AG10803 (cell line): ENCODE measurements at regions not wholly inside any gene's neighbourhood (a gene's known extent, or its start where the extent isn't known, plus 50 kb on each side); places are given as distances from the start of the nearest gene placed in this dataset.

Experiments used
- DNase-seq: peaks from one replicate; pipeline ENCODE4 v3.0.0; 2010; ENCODE audit warnings: low read depth
- H3K4me3 ChIP-seq: 2 replicates; pipeline ENCODE4 v1.5.1; 2011; ENCODE audit warnings: mild to moderate bottlenecking, low read length, control low read depth
- CTCF ChIP-seq: conservative IDR thresholded peaks from 2 replicates; pipeline ENCODE4 v1.5.1; 2011; ENCODE audit warnings: mild to moderate bottlenecking, low read length, control low read depth, inconsistent platforms

GRCh38 chr3:135310317-135310716 is 515.3 kb downstream of the EPHB1 start:
- H3K4me3 ChIP-seq = no peak overlapping the region
- no peak for DNase-seq
- no peak for TF ChIP-seq CTCF

GRCh38 chr3:135311699-135312098 is 516.6 kb downstream of the EPHB1 start:
- no peak for TF ChIP-seq CTCF
- no peak for DNase-seq

GRCh38 chr3:135314237-135314636 is 519.2 kb downstream of the EPHB1 start:
- no peak overlapping the region for H3K4me3 ChIP-seq
- DNase-seq = no peak
- no peak for TF ChIP-seq CTCF

More at GRCh38 chr3:135311699-135312098, 516.6 kb downstream of the EPHB1 start:
- no peak overlapping the region for H3K4me3 ChIP-seq

- no peak for TF ChIP-seq CTCF
- H3K4me3 ChIP-seq = no peak overlapping the region
- DNase-seq = no peak
These were observed 529.2 kb downstream of the EPHB1 start for GRCh38 chr3:135324301-135324700.

- H3K4me3 ChIP-seq = no peak overlapping the region
- DNase-seq = no peak
- TF ChIP-seq CTCF = no peak
These were observed 530.0 kb downstream of the EPHB1 start for GRCh38 chr3:135325096-135325495.

GRCh38 chr3:135325726-135326235 is 530.7 kb downstream of the EPHB1 start:
- no peak for TF ChIP-seq CTCF
- no peak overlapping the region for H3K4me3 ChIP-seq
- no peak for DNase-seq

GRCh38 chr3:135326851-135327250 is 531.8 kb downstream of the EPHB1 start:
- TF ChIP-seq CTCF = no peak
- DNase-seq = no peak
- no peak overlapping the region for H3K4me3 ChIP-seq
